GM20431 (cell line): ENCODE measurements at regions not wholly inside any gene's neighbourhood (a gene's known extent, or its start where the extent isn't known, plus 50 kb on each side); places are given as distances from the start of the nearest gene placed in this dataset.

Experiments used
- in situ Hi-C: fragments of 300-500 bp; cut with MseI, MboI; formaldehyde crosslinking; loops from one replicate; pipeline ENCODE4 v1.15.0; 2020; ENCODE audit warnings: low sequenced_read_pairs; ENCODE audit not compliant: unreplicated experiment

DNA sequence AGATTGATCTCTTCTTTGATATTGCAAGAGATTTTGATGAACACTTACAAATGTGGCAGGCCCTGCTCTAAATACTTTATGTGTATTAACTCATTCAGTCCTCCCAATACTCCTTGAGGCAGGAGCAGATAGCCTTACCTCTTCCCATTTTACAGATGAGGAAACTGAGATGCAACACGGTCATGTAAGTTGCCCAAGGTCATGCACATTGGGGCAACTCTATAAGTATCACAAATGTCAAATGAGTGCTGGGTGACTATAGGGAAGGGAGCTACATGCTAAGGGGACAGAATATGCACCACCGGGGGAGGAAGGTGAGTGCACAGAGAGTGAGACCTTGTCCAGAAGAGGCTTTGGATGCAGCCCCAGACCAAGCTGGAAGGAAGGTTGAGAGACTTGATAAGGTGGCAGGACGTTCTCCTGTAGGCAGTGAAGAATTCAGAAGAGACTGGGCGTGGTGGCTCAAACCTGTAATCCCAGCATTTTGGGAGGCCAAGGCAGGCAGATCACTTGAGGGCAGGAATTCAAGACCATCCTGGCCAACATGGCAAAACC is 132.3 kb upstream of the PWP1 start:
- in situ Hi-C loops: no loop called here

DNA sequence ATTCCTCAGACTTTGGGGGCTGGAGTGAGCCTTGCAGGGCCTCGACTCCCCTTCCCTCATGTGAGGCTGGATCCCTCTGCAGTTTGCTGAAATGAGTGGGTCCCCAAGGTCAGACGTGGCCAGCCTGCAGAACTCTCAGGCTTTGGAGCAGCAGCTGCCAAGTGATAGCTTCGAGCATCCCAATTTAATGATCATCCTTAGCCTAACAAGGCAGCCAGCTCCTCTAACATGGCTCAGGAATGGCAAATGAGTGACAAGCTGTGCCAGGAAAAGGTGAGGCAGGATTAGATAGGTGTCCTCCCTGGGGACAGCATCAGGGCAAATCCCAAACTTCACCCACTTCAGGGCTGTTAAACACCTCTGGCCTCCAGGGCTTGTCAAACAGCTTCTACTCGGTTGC is 130.7 kb upstream of the PWP1 start:
- in situ Hi-C loops: no loop called here

DNA sequence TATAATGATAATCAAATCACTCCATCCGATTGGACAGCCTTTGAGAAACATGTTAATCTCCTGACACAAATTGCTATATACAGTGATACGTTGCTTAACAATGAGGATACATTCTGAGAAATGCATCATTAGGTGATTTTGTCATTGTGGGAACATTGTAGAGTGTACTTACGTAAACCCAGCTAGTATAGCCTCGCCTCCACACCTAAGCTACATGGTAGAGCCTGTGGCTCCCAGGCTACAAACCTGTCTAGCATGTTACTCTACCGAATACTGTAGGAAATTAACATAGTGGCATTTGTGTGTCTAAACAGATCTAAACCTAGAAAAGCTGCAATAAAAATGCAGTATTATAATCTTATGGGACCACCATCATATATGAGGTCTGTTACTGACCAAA is 128.6 kb upstream of the PWP1 start:
- in situ Hi-C loops: no loop called here

DNA sequence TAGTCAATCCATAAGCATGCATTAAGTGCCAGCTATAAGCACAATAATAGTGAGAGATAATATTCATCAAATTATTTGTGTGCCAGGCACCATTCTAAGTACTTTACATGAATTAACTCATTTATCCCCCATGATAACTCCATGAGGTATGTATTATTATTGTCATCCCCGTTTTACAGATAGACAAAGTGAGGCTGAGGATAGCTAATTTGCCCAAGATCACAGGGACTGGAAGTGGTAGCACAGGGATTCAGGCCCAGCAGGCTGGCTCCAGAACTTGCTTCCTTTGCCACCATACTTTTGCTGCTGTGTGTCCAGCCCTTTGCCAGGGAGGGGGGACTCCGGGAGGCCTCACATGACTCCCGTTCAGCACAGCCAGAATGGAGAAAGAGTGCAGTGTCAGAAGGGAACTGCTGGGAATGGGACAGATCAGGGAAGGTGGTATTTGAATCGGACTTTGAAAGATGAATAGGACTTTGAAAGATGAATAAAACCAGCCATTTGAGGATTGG is 128.0 kb upstream of the PWP1 start:
- in situ Hi-C loops: no loop called here

DNA sequence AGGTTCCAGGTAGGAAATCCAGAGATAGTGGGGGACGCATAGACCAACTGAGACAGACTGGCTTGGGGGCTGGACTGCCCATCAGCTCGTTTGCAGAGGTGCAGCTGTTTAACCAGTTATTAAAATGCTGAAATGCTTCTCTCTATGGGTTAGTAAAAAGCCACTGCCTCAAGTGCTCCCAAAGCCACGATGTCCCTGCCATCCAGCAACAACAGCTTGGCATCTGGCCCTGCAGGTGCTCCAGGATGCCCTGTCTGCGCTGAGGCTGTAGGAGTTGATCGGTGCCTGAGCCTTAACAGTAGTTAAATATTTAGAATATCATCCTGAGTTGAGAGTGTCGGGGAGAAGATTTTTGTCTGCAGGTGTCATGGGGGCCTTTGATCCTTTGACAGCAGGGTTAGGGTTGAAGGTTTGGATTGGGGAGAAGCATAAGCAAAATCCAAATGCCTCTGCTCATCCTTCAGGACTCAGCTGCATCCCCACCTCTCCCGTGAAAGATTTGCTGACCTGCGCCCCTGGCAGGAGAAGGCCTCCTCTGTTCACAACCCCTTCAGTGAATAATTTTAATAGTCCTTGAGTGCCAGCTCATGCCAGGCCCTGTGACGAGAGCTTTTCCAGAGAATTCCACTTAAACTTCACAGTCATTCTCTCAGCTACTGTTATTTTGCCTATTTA is 127.3 kb upstream of the PWP1 start:
- in situ Hi-C loops: no loop called here

DNA sequence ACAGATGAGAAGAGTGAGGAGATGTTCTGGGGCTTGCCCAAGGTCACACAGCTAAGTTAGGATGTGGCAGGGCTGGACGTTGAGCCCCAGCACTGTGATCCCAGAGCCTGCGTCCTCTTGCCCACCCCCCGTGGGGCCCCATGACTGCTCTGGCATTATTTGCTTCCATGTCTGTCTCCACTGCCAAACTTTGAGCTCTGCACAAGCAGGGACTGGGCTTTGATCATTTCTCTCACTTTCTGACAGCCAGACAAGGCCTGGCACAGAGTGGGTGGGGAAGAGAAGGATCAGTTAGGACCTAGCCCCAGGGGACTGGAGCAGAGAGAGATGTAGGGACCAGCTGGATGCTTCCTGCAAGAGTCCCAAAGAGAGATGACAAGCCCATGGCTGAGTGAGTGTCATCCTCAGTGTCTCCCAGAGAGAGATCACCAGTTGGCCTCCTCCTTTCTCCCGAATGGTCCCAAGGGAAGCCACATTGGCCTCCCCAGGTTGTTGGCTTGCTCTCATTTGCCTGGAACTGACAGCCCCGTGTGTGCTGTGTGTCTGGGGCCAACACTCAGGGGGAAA is 126.7 kb upstream of the PWP1 start:
- in situ Hi-C loops: no loop called here

DNA sequence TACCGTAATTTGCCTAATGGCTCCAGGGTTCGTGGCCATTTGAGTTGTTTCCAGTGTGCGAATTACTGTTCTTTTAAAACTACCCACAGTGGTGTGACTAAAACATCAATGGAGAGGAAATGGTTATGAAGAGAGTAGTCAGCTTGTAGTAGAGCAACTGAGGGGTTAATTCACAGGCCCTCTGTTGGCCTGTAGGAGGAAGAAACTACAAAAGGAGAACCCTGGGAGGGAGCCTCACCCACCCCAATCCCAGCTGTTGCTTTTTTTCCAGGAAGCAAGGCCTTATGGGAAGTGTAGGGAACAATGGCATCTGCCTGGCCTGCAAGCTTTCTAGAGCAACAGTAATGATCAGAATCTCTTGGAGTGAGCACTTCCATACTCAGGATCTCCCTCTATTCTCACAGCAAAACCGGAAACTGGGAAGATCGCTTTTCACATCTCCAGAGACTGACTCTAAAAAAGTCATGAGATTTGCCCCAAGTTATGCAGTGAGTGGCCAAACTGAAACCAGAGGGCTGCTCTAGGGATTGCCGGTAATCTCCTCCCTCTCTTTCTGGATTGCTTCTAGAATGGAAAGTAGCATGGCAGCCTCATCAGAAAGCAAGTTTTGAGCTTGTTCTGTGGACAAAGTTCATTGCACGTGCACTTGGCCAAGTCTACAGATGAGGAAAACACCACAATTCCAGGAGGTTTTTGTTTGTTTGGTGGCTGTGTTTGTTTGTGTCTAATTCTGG is 125.3 kb upstream of the PWP1 start:
- in situ Hi-C loops: no loop called here

DNA sequence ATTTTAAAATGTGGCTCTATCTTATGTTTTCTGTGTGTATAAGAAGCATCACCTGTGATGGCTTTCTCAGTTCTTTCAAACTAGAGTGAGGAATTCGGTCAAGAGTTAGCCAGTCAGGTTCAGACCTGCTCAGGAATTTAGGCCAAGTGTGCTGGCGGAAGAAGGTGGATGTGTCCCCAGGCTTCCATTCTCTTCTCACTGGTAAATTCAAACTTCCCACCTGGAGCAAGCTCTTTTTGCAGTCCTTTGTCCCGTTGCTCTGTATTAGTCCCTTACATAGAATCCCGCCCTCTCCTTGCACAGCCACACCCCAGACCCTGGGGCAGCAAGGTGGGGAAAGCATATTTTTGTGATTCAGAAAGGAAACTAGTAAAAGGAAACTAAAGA is 124.7 kb upstream of the PWP1 start:
- in situ Hi-C loops: no loop called here

DNA sequence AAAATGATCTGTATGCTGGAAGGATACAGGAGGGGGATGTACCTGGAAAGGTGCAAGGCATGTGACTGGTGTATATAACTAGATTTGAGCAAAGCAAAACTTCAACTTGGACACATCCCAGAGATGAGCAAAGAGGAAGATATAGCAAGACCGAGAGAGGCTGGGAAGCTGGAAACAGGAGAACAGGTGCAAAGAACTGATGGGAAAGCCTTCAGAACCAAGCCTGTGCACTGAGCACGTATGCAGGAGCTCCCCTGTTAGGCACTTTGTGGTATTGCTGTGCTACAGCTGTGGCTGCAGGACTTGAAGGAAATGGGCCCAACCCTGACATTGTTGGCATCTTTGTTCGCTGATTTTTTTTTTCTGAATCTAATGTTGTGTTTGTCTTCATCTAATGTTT is 120.7 kb upstream of the PWP1 start:
- in situ Hi-C loops: no loop called here

DNA sequence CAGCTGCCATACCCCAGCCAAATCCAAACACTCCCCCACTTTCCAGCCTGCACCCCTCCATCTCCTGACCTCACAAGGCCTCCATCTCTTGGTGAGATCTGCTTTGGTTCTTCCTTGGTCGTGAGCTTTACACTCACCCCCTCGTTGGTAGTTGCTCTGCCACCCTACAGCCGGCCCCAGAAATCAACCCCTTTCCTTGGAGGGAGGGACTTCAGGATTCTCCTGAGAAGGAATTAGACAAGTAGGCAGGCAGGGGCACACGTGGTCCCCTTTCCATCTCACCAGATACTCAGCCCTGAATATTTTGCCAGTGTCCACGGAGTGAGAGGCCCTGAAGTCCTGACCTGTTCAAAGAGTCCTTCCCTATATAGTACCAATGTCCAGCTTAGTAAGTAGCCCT is 120.0 kb upstream of the PWP1 start:
- in situ Hi-C loops: no loop called here

DNA sequence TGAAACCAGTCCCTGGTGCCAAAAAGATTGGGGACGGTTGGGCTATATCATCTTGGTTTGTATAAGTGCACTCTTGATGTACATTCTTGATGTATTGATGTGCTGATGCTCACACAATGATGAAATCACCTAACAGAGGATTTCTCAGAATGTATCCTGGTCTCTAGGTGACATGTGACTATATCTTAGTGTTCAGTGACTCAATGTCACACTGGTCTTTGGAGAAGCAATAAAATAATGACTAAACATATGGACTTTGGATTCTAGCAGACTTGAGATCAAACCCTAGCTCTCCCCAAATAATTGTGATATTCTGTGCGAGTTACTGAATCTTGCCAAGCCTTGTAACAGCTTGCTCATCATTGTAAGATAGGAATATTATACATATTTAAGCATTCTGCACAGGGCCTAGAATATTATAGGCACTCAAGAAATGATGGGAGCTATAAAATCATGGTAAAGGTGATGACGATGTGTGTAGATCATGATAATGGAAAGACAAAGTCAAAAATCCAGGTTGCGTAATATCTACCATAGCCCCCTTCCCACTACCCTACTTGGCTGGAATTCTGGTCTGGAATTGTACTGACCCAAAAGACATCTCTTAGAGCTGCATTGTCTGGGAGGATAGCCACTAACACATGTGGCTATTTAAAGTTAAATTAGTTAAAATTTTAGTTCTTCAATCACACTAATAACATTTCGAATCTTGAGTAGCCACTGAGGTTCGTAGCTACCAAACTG is 117.6 kb upstream of the PWP1 start:
- in situ Hi-C loops: no loop called here

DNA sequence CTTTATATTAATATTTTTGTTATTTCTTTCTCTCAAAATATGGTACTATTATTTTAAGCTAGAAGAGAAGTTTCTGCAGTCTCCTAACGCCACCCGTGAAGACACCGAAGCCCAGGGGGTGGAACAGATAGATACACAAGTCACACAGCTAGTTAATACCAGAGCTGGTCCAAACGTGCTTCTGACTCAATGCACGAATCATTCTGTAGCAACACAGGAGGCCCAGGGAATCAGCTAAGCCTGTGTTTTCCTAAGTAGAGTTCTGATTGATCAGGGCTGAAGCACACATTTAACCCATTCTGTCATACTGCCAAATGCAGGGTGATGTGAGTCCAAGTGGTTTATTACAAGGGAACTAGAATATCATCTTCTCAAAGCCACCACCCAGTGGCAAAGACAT is 116.9 kb upstream of the PWP1 start:
- in situ Hi-C loops: no loop called here

DNA sequence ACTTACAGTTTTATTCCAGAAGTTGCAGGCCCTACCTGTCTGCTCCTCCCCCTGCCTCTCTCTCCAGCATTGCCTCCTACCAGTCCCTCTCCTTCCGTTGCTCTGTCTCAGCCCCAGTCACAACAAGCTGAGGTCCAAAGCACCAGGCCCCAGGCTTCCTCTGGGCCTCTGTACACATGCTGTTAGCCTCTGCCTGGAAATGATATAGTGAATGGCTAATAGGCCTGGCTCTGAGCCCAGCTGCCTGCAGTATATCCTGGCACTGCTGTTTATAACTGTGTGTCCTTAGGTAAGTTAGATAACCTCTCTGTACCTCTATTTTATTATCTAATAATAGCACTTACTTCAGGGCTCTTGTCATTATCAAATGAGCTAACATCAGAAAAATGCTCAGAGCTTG is 114.9 kb upstream of the PWP1 start:
- in situ Hi-C loops: no loop called here

DNA sequence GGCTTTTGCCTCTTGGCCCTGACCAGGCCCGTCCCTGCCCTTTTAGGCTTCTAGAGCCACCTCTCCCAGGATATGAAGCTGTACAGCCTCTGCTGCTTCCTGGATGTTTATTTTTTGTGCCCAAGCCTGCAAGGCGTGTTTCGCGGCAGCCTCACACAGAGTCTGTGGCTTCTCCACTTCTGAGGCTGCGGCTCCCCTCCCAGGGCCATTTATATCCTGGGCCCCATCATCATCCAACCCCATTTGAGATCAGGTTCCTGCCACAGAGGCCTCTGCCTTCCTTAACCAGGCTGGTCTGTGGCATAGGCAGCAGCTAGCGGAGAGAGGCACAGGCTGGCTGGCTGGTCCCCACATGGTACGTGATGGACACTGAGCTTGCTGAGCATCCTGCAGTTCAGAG is 114.1 kb upstream of the PWP1 start:
- in situ Hi-C loops: no loop called here

DNA sequence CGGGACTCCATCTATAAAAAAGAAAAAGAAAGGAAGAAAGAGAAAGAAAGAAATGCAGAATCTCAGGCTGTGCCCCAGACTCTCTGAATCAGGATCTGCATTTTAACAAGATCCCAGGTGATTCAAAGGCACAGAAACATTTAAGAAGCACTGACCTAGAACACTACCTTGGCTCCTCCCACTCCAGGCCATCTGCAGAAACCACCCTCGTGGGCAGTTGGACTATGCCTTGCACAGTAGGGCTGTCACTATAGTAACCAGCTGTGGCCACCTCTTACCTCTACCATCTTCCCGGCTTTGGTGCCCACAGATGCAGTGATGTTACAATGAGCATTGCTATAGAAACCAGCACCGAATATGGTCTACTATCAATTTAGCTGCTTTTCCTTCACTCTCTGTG is 110.9 kb upstream of the PWP1 start:
- in situ Hi-C loops: no loop called here

DNA sequence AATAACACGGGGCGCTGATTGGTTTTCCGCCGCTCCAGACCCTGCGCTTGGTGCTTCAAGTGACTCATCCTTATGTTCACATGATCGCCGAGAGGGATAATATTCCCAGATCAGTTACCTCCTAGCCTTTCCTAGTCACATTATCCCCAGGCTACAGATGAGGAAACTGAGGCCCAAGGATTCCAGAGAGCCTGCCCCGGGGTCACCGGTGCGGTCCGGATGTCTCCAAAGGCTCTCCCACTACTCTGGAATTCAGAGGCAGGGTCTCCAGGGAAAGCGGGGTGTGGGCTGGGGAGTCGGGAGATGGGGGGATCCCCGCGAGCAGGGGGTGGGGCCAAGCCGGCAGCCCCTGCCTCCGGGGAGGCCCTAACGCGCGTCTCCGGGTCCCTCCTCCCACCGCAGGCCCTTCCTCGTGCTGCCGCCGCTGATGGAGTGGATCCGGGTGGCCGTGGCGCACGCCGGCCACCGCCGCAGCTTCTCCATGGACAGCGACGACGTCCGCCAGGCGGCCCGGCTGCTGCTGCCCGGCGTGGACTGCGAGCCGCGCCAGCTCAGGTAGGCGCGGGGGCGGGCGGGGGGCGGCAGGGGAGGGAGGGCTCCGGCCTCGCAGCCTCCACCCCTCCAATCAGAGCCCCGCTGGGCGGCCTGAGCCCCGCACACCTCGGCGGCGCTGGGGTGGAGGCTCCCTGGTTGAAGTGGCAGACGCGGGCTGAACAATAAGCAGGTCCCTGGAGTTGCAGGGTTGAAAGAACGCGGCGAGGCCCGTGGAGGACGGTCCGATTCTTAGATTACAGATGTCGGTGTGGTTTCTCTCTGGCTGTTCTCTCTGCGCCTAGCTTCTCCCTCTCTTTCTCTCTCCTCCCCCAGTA is 104.6 kb upstream of the PWP1 start:
- in situ Hi-C loops: no loop called here

DNA sequence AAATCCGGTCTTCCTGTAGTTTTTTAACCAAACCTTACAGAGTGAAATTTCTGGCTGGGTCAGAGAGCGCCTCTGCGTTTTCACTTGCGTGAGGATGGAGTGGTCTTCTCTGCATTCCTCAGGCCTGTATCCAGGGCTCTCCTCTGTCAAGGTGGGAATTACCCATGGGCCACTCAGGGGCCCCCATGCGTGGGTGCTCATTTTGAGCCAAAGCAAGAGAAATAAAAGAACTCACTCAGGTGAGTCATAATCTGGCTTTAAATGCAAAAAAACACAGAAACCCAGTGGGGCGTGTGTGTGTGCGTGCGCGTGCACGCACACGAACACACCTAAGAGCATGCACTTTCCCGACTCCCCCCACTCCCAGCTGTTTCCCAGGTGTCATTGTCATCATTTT is 104.0 kb upstream of the PWP1 start:
- in situ Hi-C loops: no loop called here

DNA sequence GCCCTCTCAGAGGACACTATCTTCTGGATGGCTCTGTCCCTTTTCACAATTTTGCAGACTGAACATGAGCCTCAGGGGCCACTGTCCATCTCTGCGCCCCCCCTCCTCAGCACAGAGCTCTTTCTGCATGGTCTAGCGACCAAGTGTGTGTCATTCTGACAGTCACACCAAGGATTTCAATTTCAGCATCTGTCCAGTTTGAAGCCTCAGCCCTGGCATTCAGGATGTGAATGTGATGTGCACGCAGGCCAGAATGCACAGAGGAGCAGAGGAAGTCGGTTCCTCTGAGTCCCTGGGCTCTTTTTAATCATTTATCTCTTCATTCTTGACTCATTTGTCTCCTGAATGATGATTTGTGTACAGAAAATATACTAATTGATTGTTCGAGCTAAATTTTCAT is 102.0 kb upstream of the PWP1 start:
- in situ Hi-C loops: no loop called here

DNA sequence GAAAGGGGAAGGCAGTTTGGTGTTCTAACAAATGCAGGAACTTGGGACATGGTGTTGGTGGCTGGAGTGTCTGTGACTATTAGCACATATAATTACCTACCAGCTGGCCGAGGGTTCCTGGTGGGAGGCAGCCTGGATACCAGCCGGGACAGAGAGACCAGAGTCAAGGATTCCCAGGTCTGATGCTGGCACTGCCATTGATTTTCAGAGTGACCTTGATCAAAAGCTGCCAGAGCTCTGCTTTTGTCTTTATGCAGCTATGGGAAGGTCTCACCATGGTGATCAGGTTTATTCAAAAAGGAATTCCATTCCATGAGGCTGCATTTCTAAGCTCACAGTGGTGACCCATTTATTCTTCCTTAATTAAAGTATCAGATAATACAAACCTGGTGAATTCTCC is 101.0 kb upstream of the PWP1 start:
- in situ Hi-C loops: no loop called here
